ENCODE measurements at regions not wholly inside any gene's neighbourhood (a gene's known extent, or its start where the extent isn't known, plus 50 kb on each side); places are given as distances from the start of the nearest gene placed in this dataset.

GRCh38 chr21:43328185-43328957 is 98.6 kb downstream of the SIK1 start:
- H3K4me1 ChIP-seq = no peaks in the 10 kb centered on the region
- no peaks in the 10 kb centered on the region for H3K9me3 ChIP-seq
- intact Hi-C loops (cut with DNase I; ENCODE audit: low total_unique reads) = no loop called here
- DNase-seq = no peak
- no peak overlapping the region for H3K4me3 ChIP-seq
- no peak for TF ChIP-seq POLR2A (IDR thresholded peaks at IDR 0.05)
- no peak for TF ChIP-seq CTCF (IDR thresholded peaks at IDR 0.05)
- no peak overlapping the region for H3K27ac ChIP-seq
- no peaks in the 10 kb centered on the region for H3K27me3 ChIP-seq
- no peaks in the 10 kb centered on the region for H3K36me3 ChIP-seq

- TF ChIP-seq CTCF (IDR thresholded peaks at IDR 0.05) (no peak), POLR2A (IDR thresholded peaks at IDR 0.05) (no peak)
- no peak for DNase-seq
- Histone ChIP-seq H3K4me3 (no peak overlapping the region), H3K9me3 (no peaks in the 10 kb centered on the region), H3K27me3 (no peaks in the 10 kb centered on the region), H3K36me3 (no peaks in the 10 kb centered on the region), H3K27ac (no peak overlapping the region), H3K4me1 (no peaks in the 10 kb centered on the region)
- intact Hi-C loops (cut with DNase I; ENCODE audit: low total_unique reads) = no loop called here
Observed at GRCh38 chr21:43325968-43326715, 100.8 kb downstream of the SIK1 start.

GRCh38 chr21:43325036-43325435 is 101.9 kb downstream of the SIK1 start:
- Histone ChIP-seq H3K36me3 (no peaks in the 10 kb centered on the region), H3K9me3 (no peaks in the 10 kb centered on the region), H3K27ac (no peak overlapping the region), H3K27me3 (no peaks in the 10 kb centered on the region), H3K4me1 (no peaks in the 10 kb centered on the region), H3K4me3 (no peak overlapping the region)
- intact Hi-C loops (cut with DNase I; ENCODE audit: low total_unique reads) = no loop called here
- TF ChIP-seq CTCF (IDR thresholded peaks at IDR 0.05) (no peak), POLR2A (IDR thresholded peaks at IDR 0.05) (no peak)
- DNase-seq = no peak

GRCh38 chr21:43324596-43324995 is 102.3 kb downstream of the SIK1 start:
- no peak overlapping the region for H3K4me3 ChIP-seq
- intact Hi-C loops (cut with DNase I; ENCODE audit: low total_unique reads) = no loop called here
- no peak for DNase-seq
- no peaks in the 10 kb centered on the region for H3K27me3 ChIP-seq
- H3K4me1 ChIP-seq = no peaks in the 10 kb centered on the region
- no peaks in the 10 kb centered on the region for H3K36me3 ChIP-seq
- TF ChIP-seq POLR2A (IDR thresholded peaks at IDR 0.05) (no peak), CTCF (IDR thresholded peaks at IDR 0.05) (no peak)
- no peaks in the 10 kb centered on the region for H3K9me3 ChIP-seq
- H3K27ac ChIP-seq = no peak overlapping the region

All from uterus (tissue), 3 donors.